A549 (cell line): ENCODE measurements at regions not wholly inside any gene's neighbourhood (a gene's known extent, or its start where the extent isn't known, plus 50 kb on each side); places are given as distances from the start of the nearest gene placed in this dataset.

Experiments used
- ATAC-seq, 2 experiments: fragments of 200-7000 bp in 1 of 2; fragments of >200 bp in 1 of 2; cut with Nextera tagmentation in 1 of 2; cut with Tn5 transposase in 1 of 2; 3 replicates each; pipeline versions ENCODE4 v1.8.0 to v1.9.1; 2018 to 2020; ENCODE audit warnings: mild to moderate bottlenecking in 1 of 2, moderate library complexity in 1 of 2
- CTCF ChIA-PET: fragments of 300-600 bp; sonication (Branson Sonifier 250); formaldehyde crosslinking; extraction: SDS; loops from one replicate; lab custom pipeline; 2021; ENCODE audit warnings: antibody characterized with exemption, inconsistent platforms; lab: Yijun Ruan, JAX
- POLR2A ChIA-PET: fragments of 350-600 bp; formaldehyde crosslinking; extraction: SDS; loops from one replicate; lab custom pipeline; 2021; ENCODE audit warnings: antibody characterized with exemption, inconsistent platforms; lab: Yijun Ruan, JAX
- DNase-seq, 2 experiments: peaks; one replicate each; pipeline versions ENCODE4 v3.0.0 to v3.0.0-alpha.2; 2011 to 2016; ENCODE audit warnings: low read depth in 1 of 2, low spot score in 1 of 2
- FAIRE-seq: peaks from 2 replicates; lab custom pipeline; 2011; peaks lifted over from hg19 to GRCh38; lab: Jason Lieb, UNC
- H3K27ac ChIP-seq, 2 experiments: fragments of >200 bp; sonication (Bioruptor Twin); formaldehyde crosslinking; 3 replicates each; pipeline ENCODE4 v1.5.1; 2016 to 2017
- H3K4me1 ChIP-seq: fragments of >200 bp; sonication (Bioruptor Twin); formaldehyde crosslinking; 3 replicates; pipeline ENCODE4 v1.6.1; 2016
- H3K4me2 ChIP-seq: fragments of >200 bp; sonication (Bioruptor Twin); formaldehyde crosslinking; 3 replicates; pipeline ENCODE4 v1.6.1; 2016
- H3K4me3 ChIP-seq: fragments of >200 bp; sonication (Bioruptor Twin); formaldehyde crosslinking; 3 replicates; pipeline ENCODE4 v1.5.1; 2016
- H3K9me3 ChIP-seq: fragments of >200 bp; sonication (Bioruptor Twin); formaldehyde crosslinking; 3 replicates; pipeline ENCODE4 v1.6.1; 2016
- BHLHE40 ChIP-seq: IDR thresholded peaks from 2 replicates; pipeline ENCODE4 v1.6.1; 2012; ENCODE audit warnings: low read depth, low read length, inconsistent platforms
- CTCF ChIP-seq: fragments of >200 bp; sonication (Bioruptor Twin); formaldehyde crosslinking; IDR thresholded peaks from 3 replicates; pipeline ENCODE4 v1.5.1; 2016
- EHF ChIP-seq: fragments of 250-450 bp; sonication (Bioruptor Pico); IDR thresholded peaks from 2 replicates; pipeline ENCODE4 v1.5.0; 2020; ENCODE audit warnings: mild to moderate bottlenecking
- EP300 ChIP-seq, 2 experiments: fragments of >200 bp; sonication (Bioruptor Twin); formaldehyde crosslinking; IDR thresholded peaks; 2 replicates in 1 of 2; 3 replicates in 1 of 2; pipeline ENCODE4 v1.6.1; 2016 to 2017
- FOSB ChIP-seq: fragments of 250-450 bp; sonication (Bioruptor Pico); IDR thresholded peaks from 2 replicates; pipeline ENCODE4 v1.5.0; 2020; ENCODE audit warnings: mild to moderate bottlenecking, moderate library complexity
- FOSL2 ChIP-seq, 2 experiments: fragments of 450-650 bp in 1 of 2; fragments of >200 bp in 1 of 2; sonication (Bioruptor Twin) in 1 of 2; formaldehyde crosslinking; IDR thresholded peaks; 2 replicates each; pipeline versions ENCODE4 v1.5.0 to v1.6.1; 2016 to 2020; ENCODE audit warnings: mild to moderate bottlenecking in 1 of 2, moderate library complexity in 1 of 2
- FOXS1 ChIP-seq: fragments of 250-450 bp; sonication (Bioruptor Pico); IDR thresholded peaks from 2 replicates; pipeline ENCODE4 v1.5.0; 2020; ENCODE audit warnings: mild to moderate bottlenecking, moderate library complexity
- HEYL ChIP-seq: fragments of 250-450 bp; sonication (Bioruptor Pico); IDR thresholded peaks from 2 replicates; pipeline ENCODE4 v1.8.0; 2021; ENCODE audit warnings: mild to moderate bottlenecking, moderate library complexity
- HMGXB4 ChIP-seq: fragments of 250-450 bp; sonication (Bioruptor Pico); IDR thresholded peaks from 2 replicates; pipeline ENCODE4 v1.5.0; 2021; ENCODE audit warnings: mild to moderate bottlenecking, moderate library complexity, borderline replicate concordance
- JUN ChIP-seq, 2 experiments: fragments of >200 bp; sonication (Bioruptor Twin); formaldehyde crosslinking; IDR thresholded peaks; 2 replicates in 1 of 2; 3 replicates in 1 of 2; pipeline ENCODE4 v1.6.1; 2016 to 2017
- JUNB ChIP-seq: fragments of >200 bp; sonication (Bioruptor Twin); formaldehyde crosslinking; IDR thresholded peaks from 2 replicates; pipeline ENCODE4 v1.6.1; 2016
- KDM1A ChIP-seq: fragments of 200-600 bp; sonication (generic); IDR thresholded peaks from 2 replicates; pipeline ENCODE4 v1.6.1; 2016; ENCODE audit warnings: low read depth, mild to moderate bottlenecking
- MAX ChIP-seq: IDR thresholded peaks from 2 replicates; pipeline ENCODE4 v1.6.1; 2012
- MAZ ChIP-seq: fragments of 150-350 bp; IDR thresholded peaks from 2 replicates; pipeline ENCODE4 v1.6.1; 2014; ENCODE audit warnings: antibody characterized with exemption, low read depth, low read length, borderline replicate concordance
- MYC ChIP-seq: IDR thresholded peaks from 2 replicates; pipeline ENCODE4 v1.6.1; 2012; ENCODE audit warnings: mild to moderate bottlenecking, inconsistent platforms, low read length, improper control_type of control experiment, borderline replicate concordance
- NFE2L2 ChIP-seq: fragments of 150-350 bp; conservative IDR thresholded peaks from 2 replicates; pipeline ENCODE4 v1.6.1; 2014; ENCODE audit warnings: low read length
- NR3C1 ChIP-seq: fragments of >200 bp; sonication (Bioruptor Twin); formaldehyde crosslinking; IDR thresholded peaks from 3 replicates; pipeline ENCODE4 v1.6.1; 2017
- POLR2A ChIP-seq: IDR thresholded peaks from 2 replicates; pipeline ENCODE4 v1.6.1; 2012; ENCODE audit warnings: mild to moderate bottlenecking, low read length
- RAD21 ChIP-seq, 2 experiments: fragments of >200 bp in 1 of 2; sonication (Bioruptor Twin) in 1 of 2; formaldehyde crosslinking in 1 of 2; IDR thresholded peaks in 1 of 2; conservative IDR thresholded peaks in 1 of 2; 2 replicates in 1 of 2; 3 replicates in 1 of 2; pipeline ENCODE4 v1.6.1; 2012 to 2018; ENCODE audit warnings: inconsistent platforms in 1 of 2
- RARB ChIP-seq: fragments of 250-450 bp; sonication (Bioruptor Pico); IDR thresholded peaks from 2 replicates; pipeline ENCODE4 v1.8.0; 2021; ENCODE audit warnings: mild to moderate bottlenecking, moderate library complexity
- RNF2 ChIP-seq: fragments of 200-600 bp; sonication (generic); IDR thresholded peaks from 2 replicates; pipeline ENCODE4 v1.6.1; 2016; ENCODE audit warnings: low read depth, mild to moderate bottlenecking, antibody characterized with exemption, moderate library complexity, borderline replicate concordance
- SMC3 ChIP-seq: fragments of >200 bp; sonication (Bioruptor Twin); formaldehyde crosslinking; IDR thresholded peaks from 3 replicates; pipeline ENCODE4 v1.6.1; 2018; ENCODE audit warnings: inconsistent platforms
- SREBF2 ChIP-seq: fragments of 450-650 bp; IDR thresholded peaks from 2 replicates; pipeline ENCODE4 v1.6.1; 2014; ENCODE audit warnings: mild to moderate bottlenecking, moderate library complexity
- USF2 ChIP-seq: fragments of 450-650 bp; IDR thresholded peaks from 2 replicates; pipeline ENCODE4 v1.6.1; 2014; ENCODE audit warnings: antibody characterized with exemption
- ZC3H11A ChIP-seq: fragments of 450-650 bp; IDR thresholded peaks from 2 replicates; pipeline ENCODE4 v1.6.1; 2014; ENCODE audit warnings: antibody characterized with exemption, mild to moderate bottlenecking
- WGBS: methylation state at CpG from one replicate; pipeline ENCODE4 v1.1.6; 2017; ENCODE audit errors: missing lambda C conversion rate; 5-methylcytosine and 5-hydroxymethylcytosine counted together

- ATAC-seq (no peak; a peak in 1 of 6 replicates), FAIRE-seq (no peak), DNase-seq (no peak)
- H3K4me2 ChIP-seq, result no peak overlapping the region
- whole genome bisulfite sequencing, result 22% methylated on average over 3 of the region's 3 CpGs
- ChIA-PET CTCF (no interaction called here), POLR2A (no interaction called here)
- no peak overlapping the region for H3K27ac ChIP-seq
- H3K4me1 ChIP-seq, result no peaks in the 10 kb centered on the region
- TF ChIP-seq KDM1A, result no peak
- no peak for TF ChIP-seq NR3C1
- TF ChIP-seq FOSB (CRISPR knock-in tag), result no peak
- no peak for TF ChIP-seq JUN (IDR thresholded peaks at IDR 0.05)
- no peak for TF ChIP-seq BHLHE40
- TF ChIP-seq MYC, result no peak
- TF ChIP-seq EHF (CRISPR knock-in tag), result no peak
- TF ChIP-seq FOSL2 (IDR thresholded peaks at IDR 0.05), result no peak
- no peak for TF ChIP-seq FOSL2 (CRISPR knock-in tag; IDR thresholded peaks at IDR 0.05)
- TF ChIP-seq JUNB, result no peak
- TF ChIP-seq MAX, result no peak
- no peak for TF ChIP-seq NFE2L2
- H3K9me3 ChIP-seq, result no peaks in the 10 kb centered on the region
- no peak overlapping the region for H3K4me3 ChIP-seq
Measured at GRCh38 chr2:16042201-16042700, 101.9 kb downstream of the MYCN start.

- WGBS, result 11% methylated on average over 7 of the region's 7 CpGs
- H3K4me2 ChIP-seq, result no peak overlapping the region
- ATAC-seq (no peak), DNase-seq (no peak), FAIRE-seq (no peak)
- TF ChIP-seq CTCF (no peak), FOXS1 (CRISPR knock-in tag) (no peak), HEYL (no peak)
- ChIA-PET CTCF (no interaction called here), POLR2A (no interaction called here)
- H3K9me3 ChIP-seq, result no peaks in the 10 kb centered on the region
- no peak overlapping the region for H3K4me3 ChIP-seq
- H3K4me1 ChIP-seq, result no peaks in the 10 kb centered on the region
- no peak overlapping the region for H3K27ac ChIP-seq
Measured at GRCh38 chr2:16040271-16041010, 100.1 kb downstream of the MYCN start.

- ATAC-seq, result no peak
- Histone ChIP-seq H3K9me3 (no peaks in the 10 kb centered on the region), H3K4me2 (no peak overlapping the region), H3K27ac (no peak overlapping the region), H3K4me1 (no peaks in the 10 kb centered on the region)
- no peak for FAIRE-seq
- DNase-seq, result no peak
- POLR2A ChIA-PET, result no interaction called here
- 20% methylated on average over 7 of the region's 7 CpGs for WGBS
- CTCF ChIA-PET, result no interaction called here
- no peak for TF ChIP-seq RAD21 (conservative IDR thresholded peaks at IDR 0.05 in 1 of 2, IDR thresholded peaks at IDR 0.05 in 1 of 2)
- TF ChIP-seq EP300 (IDR thresholded peaks at IDR 0.05), result no peak
- no peak for TF ChIP-seq RARB (CRISPR knock-in tag)
- no peak for TF ChIP-seq SMC3
- TF ChIP-seq FOSL2 (IDR thresholded peaks at IDR 0.05), result no peak
- no peak for TF ChIP-seq FOSL2 (CRISPR knock-in tag; IDR thresholded peaks at IDR 0.05)
- TF ChIP-seq JUNB, result no peak
- no peak for TF ChIP-seq EHF (CRISPR knock-in tag)
- TF ChIP-seq MAZ, result no peak
- TF ChIP-seq RNF2, result no peak
- TF ChIP-seq CTCF, result no peak
- TF ChIP-seq SREBF2, result no peak
- TF ChIP-seq USF2, result no peak
- TF ChIP-seq POLR2A, result no peak
- TF ChIP-seq HMGXB4 (CRISPR knock-in tag), result no peak
- no peak for TF ChIP-seq ZC3H11A
- TF ChIP-seq, all 56 proteins: peak for 0
- no peak overlapping the region for H3K4me3 ChIP-seq
Measured at GRCh38 chr2:16039823-16040222, 99.5 kb downstream of the MYCN start.
